H9 (cell line): ENCODE measurements at regions not wholly inside any gene's neighbourhood (a gene's known extent, or its start where the extent isn't known, plus 50 kb on each side); places are given as distances from the start of the nearest gene placed in this dataset.

Experiments used
- DNase-seq: peaks from one replicate; pipeline ENCODE4 v3.0.0-alpha.2; 2017
- H2AFZ ChIP-seq: one replicate; pipeline ENCODE4 v1.6.1; 2013; ENCODE audit warnings: mild to moderate bottlenecking, low read length, control low read depth, moderate library complexity
- H2AK5ac ChIP-seq: 2 replicates; pipeline ENCODE4 v1.6.1; 2013; ENCODE audit warnings: low read length, control low read depth, mixed read lengths; ENCODE audit not compliant: insufficient read length
- H2BK120ac ChIP-seq: one replicate; pipeline ENCODE4 v1.6.1; 2013; ENCODE audit warnings: low read depth, mild to moderate bottlenecking, low read length, control low read depth, inconsistent platforms; ENCODE audit not compliant: poor library complexity, severe bottlenecking
- H2BK12ac ChIP-seq: 2 replicates; pipeline ENCODE4 v1.6.1; 2013; ENCODE audit warnings: low read length, control low read depth, mixed read lengths, low read depth; ENCODE audit not compliant: insufficient read length
- H2BK15ac ChIP-seq: 2 replicates; pipeline ENCODE4 v1.6.1; 2013; ENCODE audit warnings: low read depth, low read length, control low read depth
- H2BK20ac ChIP-seq: one replicate; pipeline ENCODE4 v1.6.1; 2013; ENCODE audit warnings: low read depth, mild to moderate bottlenecking, low read length, control low read depth, inconsistent platforms; ENCODE audit not compliant: poor library complexity, severe bottlenecking
- H2BK5ac ChIP-seq: 2 replicates; pipeline ENCODE4 v1.6.1; 2013; ENCODE audit warnings: low read length, control low read depth, mixed read lengths; ENCODE audit not compliant: insufficient read length
- H3K14ac ChIP-seq: 2 replicates; pipeline ENCODE4 v1.6.1; 2013; ENCODE audit warnings: low read length, control low read depth; ENCODE audit not compliant: insufficient read depth
- H3K18ac ChIP-seq: 2 replicates; pipeline ENCODE4 v1.6.1; 2013; ENCODE audit warnings: low read depth, mild to moderate bottlenecking, mixed read lengths, low read length, control low read depth; ENCODE audit not compliant: insufficient read length
- H3K23ac ChIP-seq: 2 replicates; pipeline ENCODE4 v1.6.1; 2013; ENCODE audit warnings: low read length, control low read depth, mixed read lengths, low read depth; ENCODE audit not compliant: insufficient read length
- H3K23me2 ChIP-seq: 2 replicates; pipeline ENCODE4 v1.6.1; 2013; ENCODE audit warnings: low read depth, mild to moderate bottlenecking, mixed read lengths, low read length, control low read depth; ENCODE audit not compliant: insufficient read length, poor library complexity, severe bottlenecking
- H3K27ac ChIP-seq: 2 replicates; pipeline ENCODE4 v1.5.1; 2013; ENCODE audit warnings: low read length, control low read depth, mixed read lengths, low read depth; ENCODE audit not compliant: insufficient read length
- H3K27me3 ChIP-seq: 2 replicates; pipeline ENCODE4 v1.6.1; 2013; ENCODE audit warnings: low read length, control low read depth, inconsistent platforms; ENCODE audit not compliant: insufficient read depth
- H3K4ac ChIP-seq: 2 replicates; pipeline ENCODE4 v1.6.1; 2013; ENCODE audit warnings: low read depth, mild to moderate bottlenecking, control low read depth, inconsistent platforms, low read length, moderate library complexity
- H3K4me1 ChIP-seq: 2 replicates; pipeline ENCODE4 v1.6.1; 2013; ENCODE audit warnings: low read length, control low read depth, inconsistent platforms; ENCODE audit not compliant: insufficient read depth
- H3K4me2 ChIP-seq: 2 replicates; pipeline ENCODE4 v1.6.1; 2013; ENCODE audit warnings: low read length, control low read depth, mixed read lengths; ENCODE audit not compliant: insufficient read length, insufficient read depth
- H3K56ac ChIP-seq: 2 replicates; pipeline ENCODE4 v1.6.1; 2013; ENCODE audit warnings: low read depth, mild to moderate bottlenecking, mixed read lengths, low read length, control low read depth; ENCODE audit not compliant: insufficient read length
- H3K79me1 ChIP-seq: 2 replicates; pipeline ENCODE4 v1.6.1; 2013; ENCODE audit warnings: low read depth, mild to moderate bottlenecking, moderate library complexity, low read length, control low read depth, inconsistent platforms; ENCODE audit not compliant: insufficient read depth, poor library complexity, severe bottlenecking
- H3K79me2 ChIP-seq: 2 replicates; pipeline ENCODE4 v1.6.1; 2013; ENCODE audit warnings: low read length, control low read depth, inconsistent platforms; ENCODE audit not compliant: insufficient read depth
- H3K9ac ChIP-seq: 2 replicates; pipeline ENCODE4 v1.6.1; 2013; ENCODE audit warnings: low read length, control low read depth, mixed read lengths; ENCODE audit not compliant: insufficient read length; ENCODE audit errors: extremely low read depth
- H3K9me3 ChIP-seq: one replicate; pipeline ENCODE4 v1.6.1; 2013; ENCODE audit warnings: low read depth, low read length, inconsistent platforms; ENCODE audit not compliant: control insufficient read depth
- H3T11ph ChIP-seq: one replicate; pipeline ENCODE4 v1.6.1; 2013; ENCODE audit warnings: mild to moderate bottlenecking, low read length, control low read depth, inconsistent platforms
- H4K20me1 ChIP-seq: one replicate; pipeline ENCODE4 v1.6.1; 2013; ENCODE audit not compliant: control insufficient read depth, insufficient read length, insufficient read depth
- H4K5ac ChIP-seq: 2 replicates; pipeline ENCODE4 v1.6.1; 2013; ENCODE audit warnings: low read depth, mild to moderate bottlenecking, mixed read lengths, low read length, control low read depth; ENCODE audit not compliant: insufficient read length
- H4K8ac ChIP-seq: replicated peaks from 2 replicates; pipeline ENCODE4 v1.6.1; 2013; ENCODE audit warnings: low read length, control low read depth, mixed read lengths, low read depth; ENCODE audit not compliant: insufficient read length
- H4K91ac ChIP-seq: 2 replicates; pipeline ENCODE4 v1.6.1; 2013; ENCODE audit warnings: low read depth, mild to moderate bottlenecking, moderate library complexity, mixed read lengths, low read length, control low read depth; ENCODE audit not compliant: insufficient read length
- H3K27ac Mint-ChIP-seq, 3 experiments: 2 replicates in 2 of 3; 3 replicates in 1 of 3; pipeline ENCODE4 v1.8.0; 2020 to 2021; ENCODE audit warnings: mixed read lengths in 3 of 3, mild to moderate bottlenecking in 1 of 3, moderate library complexity in 1 of 3
- H3K27me3 Mint-ChIP-seq: 2 replicates; pipeline ENCODE4 v1.8.0; 2021; ENCODE audit warnings: low read depth, mild to moderate bottlenecking, moderate library complexity, mixed read lengths
- H3K36me3 Mint-ChIP-seq, 3 experiments: 2 replicates in 2 of 3; 3 replicates in 1 of 3; pipeline ENCODE4 v1.8.0; 2020 to 2021; ENCODE audit warnings: low read depth in 3 of 3, mixed read lengths in 3 of 3; ENCODE audit not compliant: insufficient read depth in 1 of 3
- H3K4me1 Mint-ChIP-seq, 2 experiments: 2 replicates each; pipeline ENCODE4 v1.8.0; 2020; ENCODE audit warnings: mixed read lengths in 2 of 2
- H3K4me3 Mint-ChIP-seq, 2 experiments: 2 replicates in 1 of 2; 3 replicates in 1 of 2; pipeline ENCODE4 v1.8.0; 2020 to 2021; ENCODE audit warnings: mild to moderate bottlenecking in 2 of 2, mixed read lengths in 2 of 2, moderate library complexity in 1 of 2
- H3K9me3 Mint-ChIP-seq, 2 experiments: 2 replicates in 1 of 2; 3 replicates in 1 of 2; pipeline ENCODE4 v1.8.0; 2020; ENCODE audit warnings: mild to moderate bottlenecking in 2 of 2, mixed read lengths in 2 of 2, moderate library complexity in 1 of 2
- WGBS: extraction: QIAGEN DNeasy Blood & Tissue Kit; methylation state at CpG from one replicate; pipeline ENCODE4 v1.1.7; 2013; ENCODE audit warnings: missing lambda C conversion rate, low lambda C conversion rate, mixed read lengths; ENCODE audit not compliant: insufficient read length; ENCODE audit errors: extremely low coverage; 5-methylcytosine and 5-hydroxymethylcytosine counted together
- TF ChIP-seq, protein P1 (sequence below): fragments of 200-600 bp; sonication (generic); conservative IDR thresholded peaks from 3 replicates; pipeline ENCODE4 v1.8.0; 2021; ENCODE audit warnings: antibody characterized with exemption, mild to moderate bottlenecking

DNA sequence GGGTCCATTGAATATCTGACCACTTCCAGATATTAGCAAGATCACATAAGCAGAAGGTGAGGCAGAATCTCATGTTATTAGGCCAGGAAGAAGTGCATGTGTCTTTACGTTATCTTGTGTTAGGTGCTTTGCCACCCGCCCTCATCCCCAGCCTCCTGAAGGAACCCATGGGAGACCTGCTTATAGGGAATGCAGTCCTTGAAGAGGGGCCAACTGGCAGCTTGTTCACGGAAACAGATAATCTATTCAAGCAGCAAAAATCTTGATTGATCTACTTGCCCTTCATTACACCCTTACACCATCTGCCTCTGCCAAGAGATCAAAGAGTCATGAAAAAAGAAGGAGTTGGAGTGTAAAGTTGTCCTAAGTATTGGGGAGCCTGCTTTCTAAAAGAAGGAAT is 576.4 kb downstream of the HTR1B start:
- DNase-seq, result no peak
- no peaks in the 10 kb centered on the region for H3K27me3 ChIP-seq
- peaks cover 3 to 5% of the 10 kb centered on the region in 2 experiments for H3K4me1 Mint-ChIP-seq
- no peak overlapping the region for H2BK5ac ChIP-seq
- H3K9ac ChIP-seq, result no peak overlapping the region
- H3K27ac Mint-ChIP-seq, result no peak overlapping the region
- no peak overlapping the region for H3K23ac ChIP-seq
- H4K91ac ChIP-seq, result no peak overlapping the region
- H3K36me3 Mint-ChIP-seq, result peaks cover 0 to 3% (median 0%) of the 10 kb centered on the region in 3 experiments; a peak in 2 of 7 replicates
- no peaks in the 10 kb centered on the region for H4K20me1 ChIP-seq
- no peak overlapping the region for H3K56ac ChIP-seq
- H3K14ac ChIP-seq, result no peak overlapping the region
- no peak overlapping the region for H2AFZ ChIP-seq
- H2AK5ac ChIP-seq, result no peak overlapping the region
- no peaks in the 10 kb centered on the region for H3K9me3 ChIP-seq
- WGBS, result no CpG with 5 or more reads among the region's 3 CpGs
- TF ChIP-seq, protein P1, sequence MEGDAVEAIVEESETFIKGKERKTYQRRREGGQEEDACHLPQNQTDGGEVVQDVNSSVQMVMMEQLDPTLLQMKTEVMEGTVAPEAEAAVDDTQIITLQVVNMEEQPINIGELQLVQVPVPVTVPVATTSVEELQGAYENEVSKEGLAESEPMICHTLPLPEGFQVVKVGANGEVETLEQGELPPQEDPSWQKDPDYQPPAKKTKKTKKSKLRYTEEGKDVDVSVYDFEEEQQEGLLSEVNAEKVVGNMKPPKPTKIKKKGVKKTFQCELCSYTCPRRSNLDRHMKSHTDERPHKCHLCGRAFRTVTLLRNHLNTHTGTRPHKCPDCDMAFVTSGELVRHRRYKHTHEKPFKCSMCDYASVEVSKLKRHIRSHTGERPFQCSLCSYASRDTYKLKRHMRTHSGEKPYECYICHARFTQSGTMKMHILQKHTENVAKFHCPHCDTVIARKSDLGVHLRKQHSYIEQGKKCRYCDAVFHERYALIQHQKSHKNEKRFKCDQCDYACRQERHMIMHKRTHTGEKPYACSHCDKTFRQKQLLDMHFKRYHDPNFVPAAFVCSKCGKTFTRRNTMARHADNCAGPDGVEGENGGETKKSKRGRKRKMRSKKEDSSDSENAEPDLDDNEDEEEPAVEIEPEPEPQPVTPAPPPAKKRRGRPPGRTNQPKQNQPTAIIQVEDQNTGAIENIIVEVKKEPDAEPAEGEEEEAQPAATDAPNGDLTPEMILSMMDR, result no peak
- H3K18ac ChIP-seq, result no peak overlapping the region
- H3T11ph ChIP-seq, result no peak overlapping the region
- peaks cover 3% of the 10 kb centered on the region for H3K23me2 ChIP-seq
- H4K5ac ChIP-seq, result no peak overlapping the region
- no peak overlapping the region for H4K8ac ChIP-seq
- H3K27me3 Mint-ChIP-seq, result no peaks in the 10 kb centered on the region
- no peaks in the 10 kb centered on the region for H3K79me1 ChIP-seq
- no peak overlapping the region for H2BK20ac ChIP-seq
- no peak overlapping the region for H3K27ac ChIP-seq
- H2BK120ac ChIP-seq, result no peak overlapping the region
- no peak overlapping the region for H3K4me3 Mint-ChIP-seq
- H3K79me2 ChIP-seq, result no peaks in the 10 kb centered on the region
- H3K4me1 ChIP-seq, result no peaks in the 10 kb centered on the region; the same call in 1 of the 2 replicates
- H3K4ac ChIP-seq, result no peak overlapping the region
- H3K4me2 ChIP-seq, result no peak overlapping the region
- no peak overlapping the region for H2BK12ac ChIP-seq
- no peaks in the 10 kb centered on the region for H3K9me3 Mint-ChIP-seq
- H2BK15ac ChIP-seq, result no peak overlapping the region
